WERI-Rb-1 (cell line): ENCODE measurements at regions not wholly inside any gene's neighbourhood (a gene's known extent, or its start where the extent isn't known, plus 50 kb on each side); places are given as distances from the start of the nearest gene placed in this dataset.

Experiments used
- DNase-seq: peaks from one replicate; pipeline ENCODE4 v3.0.0-alpha.2; 2020
- H3K27ac ChIP-seq: fragments of 250-450 bp; sonication (Bioruptor Pico); 2 replicates; pipeline ENCODE4 v1.5.1; 2020; ENCODE audit warnings: mild to moderate bottlenecking, moderate library complexity
- H3K27me3 ChIP-seq: fragments of 250-450 bp; sonication (Bioruptor Pico); 2 replicates; pipeline ENCODE4 v1.5.1; 2021; ENCODE audit warnings: mild to moderate bottlenecking, low read depth, moderate library complexity; ENCODE audit not compliant: insufficient read depth, severe bottlenecking
- H3K36me3 ChIP-seq: fragments of 250-450 bp; sonication (Bioruptor Pico); 2 replicates; pipeline ENCODE4 v1.5.1; 2020; ENCODE audit warnings: mild to moderate bottlenecking, moderate library complexity
- H3K4me3 ChIP-seq: 2 replicates; pipeline ENCODE4 v1.5.1; 2011; ENCODE audit warnings: low read depth, mild to moderate bottlenecking, control low read depth, low read length
- H3K9me3 ChIP-seq: fragments of 250-450 bp; sonication (Bioruptor Pico); 2 replicates; pipeline ENCODE4 v1.5.1; 2021; ENCODE audit warnings: mild to moderate bottlenecking, moderate library complexity; ENCODE audit not compliant: severe bottlenecking
- CTCF ChIP-seq: IDR thresholded peaks from 2 replicates; pipeline ENCODE4 v1.5.1; 2011; ENCODE audit warnings: low read depth, mild to moderate bottlenecking, control low read depth, inconsistent platforms, low read length

DNA sequence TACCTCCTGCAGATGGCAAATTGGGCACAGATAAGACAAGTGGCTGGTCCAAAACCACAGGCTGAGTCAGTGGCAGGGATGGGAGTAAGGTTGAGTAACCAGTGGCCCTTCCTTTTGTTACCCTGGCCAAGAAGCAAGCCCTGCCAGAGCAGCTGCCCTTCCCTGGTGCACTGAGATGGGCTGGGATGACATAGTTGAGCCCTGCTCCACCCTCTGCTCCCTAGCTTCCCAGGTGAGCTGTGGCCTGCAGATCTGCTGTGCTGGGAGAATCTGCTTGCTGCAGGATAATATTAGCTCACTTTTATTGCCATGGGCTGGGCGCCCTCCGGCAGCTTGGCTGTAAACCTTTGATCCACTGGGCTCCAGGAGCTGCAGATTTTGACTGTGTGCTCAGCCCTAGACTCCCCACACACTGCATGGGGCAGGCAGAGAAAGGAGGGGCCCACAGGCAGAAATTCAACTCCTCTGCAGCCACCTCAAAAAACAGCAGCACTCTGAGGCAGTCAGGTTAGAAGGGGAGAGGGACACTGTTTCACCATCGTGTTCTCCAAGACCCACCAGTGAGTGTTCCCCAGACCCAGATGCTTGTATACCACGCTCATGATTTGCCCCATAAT, 101.8 kb downstream of the CBLN1 start:
- Histone ChIP-seq H3K36me3 (no peaks in the 10 kb centered on the region), H3K4me3 (no peak overlapping the region), H3K27me3 (no peaks in the 10 kb centered on the region), H3K27ac (no peak overlapping the region), H3K9me3 (no peaks in the 10 kb centered on the region)
- TF ChIP-seq CTCF: no peak
- DNase-seq: no peak

- Histone ChIP-seq H3K27ac (no peak overlapping the region), H3K9me3 (no peaks in the 10 kb centered on the region), H3K4me3 (no peak overlapping the region), H3K36me3 (no peaks in the 10 kb centered on the region), H3K27me3 (no peaks in the 10 kb centered on the region)
- TF ChIP-seq CTCF: no peak
- DNase-seq: peak; percentile 62
These were observed 113.5 kb downstream of the CBLN1 start for GRCh38 chr16:49168126-49168525.

GRCh38 chr16:49165025-49165424, 116.6 kb downstream of the CBLN1 start:
- no peak for TF ChIP-seq CTCF
- Histone ChIP-seq H3K9me3 (no peaks in the 10 kb centered on the region), H3K27ac (no peak overlapping the region), H3K4me3 (no peak overlapping the region), H3K27me3 (no peaks in the 10 kb centered on the region), H3K36me3 (no peaks in the 10 kb centered on the region)
- DNase-seq: no peak

GRCh38 chr16:49161191-49161590, 120.4 kb downstream of the CBLN1 start:
- H3K27me3 ChIP-seq: no peaks in the 10 kb centered on the region
- H3K36me3 ChIP-seq: no peaks in the 10 kb centered on the region
- TF ChIP-seq CTCF: no peak
- H3K9me3 ChIP-seq: no peaks in the 10 kb centered on the region
- no peak for DNase-seq
- H3K4me3 ChIP-seq: no peak overlapping the region
- no peak overlapping the region for H3K27ac ChIP-seq

DNA sequence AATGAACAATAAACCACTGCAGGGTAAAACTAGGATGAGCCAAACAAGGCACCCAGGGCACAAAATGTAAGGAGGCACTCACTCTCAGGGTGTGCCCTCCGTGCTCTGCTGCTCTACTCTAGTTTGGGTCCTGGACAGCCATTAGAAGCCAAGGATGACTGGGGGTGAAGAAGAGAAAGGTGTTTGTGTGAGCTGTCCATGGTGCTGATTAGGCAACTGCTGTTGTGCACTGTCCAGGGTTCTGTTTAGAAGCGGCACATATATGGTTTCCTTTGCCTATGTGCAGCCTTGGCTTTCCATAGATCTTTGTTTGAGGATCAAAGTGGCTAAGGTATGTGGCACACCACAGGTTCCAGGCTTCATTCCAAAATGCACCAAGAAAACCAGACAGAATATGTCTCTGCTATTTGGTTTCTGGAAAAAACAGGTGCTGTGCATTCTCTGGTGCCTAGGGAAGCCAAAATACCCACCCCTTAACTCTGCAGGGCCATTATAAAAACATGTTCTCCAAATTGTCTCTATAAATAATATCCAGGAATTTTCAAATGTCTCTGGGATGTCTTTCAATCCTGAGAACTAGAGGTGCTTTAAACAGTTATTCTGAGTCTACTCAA, 123.5 kb downstream of the CBLN1 start:
- H3K27me3 ChIP-seq: no peaks in the 10 kb centered on the region
- no peak overlapping the region for H3K4me3 ChIP-seq
- H3K27ac ChIP-seq: no peak overlapping the region
- H3K36me3 ChIP-seq: no peaks in the 10 kb centered on the region
- no peak for DNase-seq
- H3K9me3 ChIP-seq: no peaks in the 10 kb centered on the region
- no peak for TF ChIP-seq CTCF

DNA sequence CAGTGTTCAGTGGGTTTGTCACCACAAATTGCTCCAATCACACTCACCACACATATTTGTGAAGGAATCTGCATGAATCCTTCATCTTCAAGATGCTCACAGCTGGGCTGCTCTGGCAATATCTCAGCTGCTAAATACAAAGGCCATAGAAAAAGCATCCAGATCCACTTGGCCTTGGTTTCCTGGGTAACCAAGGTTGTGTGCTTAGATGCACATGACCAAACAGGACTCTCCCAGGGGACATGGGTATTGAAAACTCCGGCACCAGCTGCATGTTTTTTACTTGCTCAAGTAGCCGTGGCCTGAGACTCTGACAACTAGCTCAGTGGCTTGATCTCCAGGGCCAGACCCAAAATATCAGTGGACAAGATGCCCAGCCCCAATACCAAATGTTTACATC, 131.3 kb downstream of the CBLN1 start:
- H3K27me3 ChIP-seq: no peaks in the 10 kb centered on the region
- no peak overlapping the region for H3K27ac ChIP-seq
- no peak for TF ChIP-seq CTCF
- no peaks in the 10 kb centered on the region for H3K9me3 ChIP-seq
- no peaks in the 10 kb centered on the region for H3K36me3 ChIP-seq
- no peak for DNase-seq
- H3K4me3 ChIP-seq: no peak overlapping the region
